IMR-90 (cell line): ENCODE measurements at regions not wholly inside any gene's neighbourhood (a gene's known extent, or its start where the extent isn't known, plus 50 kb on each side); places are given as distances from the start of the nearest gene placed in this dataset.

Experiments
- ATAC-seq: fragments of 200-7000 bp; cut with Tn5 transposase; 2 replicates; pipeline ENCODE4 v1.9.1; 2020; ENCODE audit warnings: low read depth, mild to moderate bottlenecking, moderate library complexity
- BruUV-seq: library from RNA; stranded (reverse); fragments of 400-500 nt; replicated peaks from 2 replicates; lab custom pipeline; 2021; lab: Mats Ljungman, UMichigan
- CTCF ChIA-PET: fragments of 300-600 bp; formaldehyde crosslinking; extraction: SDS; loops from one replicate; lab custom pipeline; 2021; ENCODE audit warnings: antibody characterized with exemption; lab: Yijun Ruan, JAX
- POLR2A ChIA-PET: fragments of 300-600 bp; sonication (Branson Sonifier 250); formaldehyde crosslinking; loops from one replicate; lab custom pipeline; 2022; ENCODE audit warnings: antibody characterized with exemption; ENCODE audit not compliant: unreplicated experiment; lab: Charles Lee
- DNase-seq: peaks from one replicate; pipeline ENCODE4 v3.0.0; 2013
- H2AFZ ChIP-seq: replicated peaks from 2 replicates; pipeline ENCODE3; 2013; ENCODE audit warnings: low read length, mild to moderate bottlenecking; ENCODE audit not compliant: poor library complexity
- H2AK5ac ChIP-seq: 2 replicates; pipeline ENCODE4 v1.6.1; 2013; ENCODE audit warnings: low read depth, low read length, inconsistent platforms
- H2AK9ac ChIP-seq: replicated peaks from 2 replicates; pipeline ENCODE3; 2013; ENCODE audit warnings: mild to moderate bottlenecking, low read depth, low read length, moderate library complexity; ENCODE audit not compliant: poor library complexity
- H2BK120ac ChIP-seq: 2 replicates; pipeline ENCODE4 v1.6.1; 2013; ENCODE audit warnings: low read depth, low read length, inconsistent platforms
- H2BK15ac ChIP-seq: 3 replicates; pipeline ENCODE4 v1.6.1; 2013; ENCODE audit warnings: low read depth, low read length, inconsistent platforms
- H2BK20ac ChIP-seq: 2 replicates; pipeline ENCODE4 v1.6.1; 2013; ENCODE audit warnings: low read depth, mild to moderate bottlenecking, inconsistent platforms, low read length, moderate library complexity
- H2BK5ac ChIP-seq: 2 replicates; pipeline ENCODE4 v1.6.1; 2013; ENCODE audit warnings: mild to moderate bottlenecking, low read depth, low read length, inconsistent platforms; ENCODE audit not compliant: poor library complexity, severe bottlenecking
- H3K14ac ChIP-seq: replicated peaks from 2 replicates; pipeline ENCODE4 v1.6.1; 2013; ENCODE audit warnings: low read depth, low read length, inconsistent platforms
- H3K18ac ChIP-seq: 2 replicates; pipeline ENCODE4 v1.6.1; 2013; ENCODE audit warnings: low read depth, low read length, control low read depth
- H3K23ac ChIP-seq: 2 replicates; pipeline ENCODE4 v1.6.1; 2013; ENCODE audit warnings: low read depth, low read length, inconsistent platforms
- H3K27ac ChIP-seq: 2 replicates; pipeline ENCODE4 v1.5.1; 2013; ENCODE audit warnings: mild to moderate bottlenecking, control low read depth, low read length; ENCODE audit not compliant: insufficient read depth
- H3K27me3 ChIP-seq: 2 replicates; pipeline ENCODE4 v1.6.1; 2013; ENCODE audit warnings: low read length; ENCODE audit not compliant: control insufficient read depth, insufficient read depth
- H3K36me3 ChIP-seq: 2 replicates; pipeline ENCODE4 v1.6.1; 2013; ENCODE audit warnings: low read length, mixed read lengths; ENCODE audit not compliant: control insufficient read depth, insufficient read depth
- H3K4ac ChIP-seq: 2 replicates; pipeline ENCODE4 v1.6.1; 2013; ENCODE audit warnings: low read depth, low read length, inconsistent platforms
- H3K4me1 ChIP-seq: 2 replicates; pipeline ENCODE4 v1.6.1; 2013; ENCODE audit warnings: low read length, mixed read lengths; ENCODE audit not compliant: control insufficient read depth, insufficient read depth
- H3K4me2 ChIP-seq: 2 replicates; pipeline ENCODE4 v1.6.1; 2013; ENCODE audit warnings: low read depth, mild to moderate bottlenecking, control low read depth, low read length, moderate library complexity
- H3K4me3 ChIP-seq: 2 replicates; pipeline ENCODE4 v1.5.1; 2013; ENCODE audit warnings: low read depth, mild to moderate bottlenecking, control low read depth, low read length, moderate library complexity; ENCODE audit not compliant: insufficient read depth
- H3K56ac ChIP-seq: 2 replicates; pipeline ENCODE4 v1.6.1; 2013; ENCODE audit warnings: low read length, inconsistent platforms; ENCODE audit not compliant: insufficient read depth; ENCODE audit errors: extremely low read depth
- H3K79me1 ChIP-seq, 2 experiments: 2 replicates each; pipeline ENCODE4 v1.6.1; 2013; ENCODE audit warnings: low read length in 2 of 2, inconsistent platforms in 1 of 2, low read depth in 1 of 2
- H3K9ac ChIP-seq: 2 replicates; pipeline ENCODE4 v1.6.1; 2013; ENCODE audit warnings: low read depth, low read length, control low read depth
- H3K9me1 ChIP-seq: 2 replicates; pipeline ENCODE4 v1.6.1; 2013; ENCODE audit warnings: low read length, inconsistent platforms; ENCODE audit not compliant: insufficient read depth
- H3K9me3 ChIP-seq: 2 replicates; pipeline ENCODE4 v1.6.1; 2013; ENCODE audit warnings: low read length; ENCODE audit not compliant: control insufficient read depth, insufficient read depth
- H4K20me1 ChIP-seq: 2 replicates; pipeline ENCODE4 v1.6.1; 2013; ENCODE audit warnings: low read length, inconsistent platforms; ENCODE audit not compliant: insufficient read depth
- H4K5ac ChIP-seq: 2 replicates; pipeline ENCODE4 v1.6.1; 2013; ENCODE audit warnings: mild to moderate bottlenecking, low read depth, low read length, control low read depth
- H4K8ac ChIP-seq, 2 experiments: 2 replicates each; pipeline ENCODE4 v1.6.1; 2013; ENCODE audit warnings: low read depth in 2 of 2, low read length in 2 of 2, control low read depth in 1 of 2, inconsistent platforms in 1 of 2
- H4K91ac ChIP-seq: 2 replicates; pipeline ENCODE4 v1.6.1; 2013; ENCODE audit warnings: low read depth, low read length, inconsistent platforms; ENCODE audit not compliant: insufficient read depth
- BHLHE40 ChIP-seq: fragments of 150-350 bp; IDR thresholded peaks from 2 replicates; pipeline ENCODE4 v1.6.1; 2016; ENCODE audit warnings: mild to moderate bottlenecking, low read depth, low read length
- CEBPB ChIP-seq: IDR thresholded peaks from 2 replicates; pipeline ENCODE4 v1.6.1; 2012; ENCODE audit warnings: low read depth, low read length, improper control_type of control experiment
- CHD1 ChIP-seq: IDR thresholded peaks from 2 replicates; pipeline ENCODE4 v1.6.1; 2012; ENCODE audit warnings: low read depth, low read length, improper control_type of control experiment
- CTCF ChIP-seq: conservative IDR thresholded peaks from 2 replicates; pipeline ENCODE4 v1.5.1; 2012; ENCODE audit warnings: mild to moderate bottlenecking, low read depth, low read length, improper control_type of control experiment
- ELK1 ChIP-seq: fragments of 150-350 bp; IDR thresholded peaks from 2 replicates; pipeline ENCODE4 v1.6.1; 2016; ENCODE audit warnings: low read depth, mild to moderate bottlenecking, low read length, moderate library complexity, borderline replicate concordance
- FOS ChIP-seq: fragments of 150-350 bp; IDR thresholded peaks from 2 replicates; pipeline ENCODE4 v1.6.1; 2016; ENCODE audit warnings: low read depth, low read length
- MAFK ChIP-seq: IDR thresholded peaks from 2 replicates; pipeline ENCODE4 v1.6.1; 2012; ENCODE audit warnings: low read depth, low read length, improper control_type of control experiment
- MAZ ChIP-seq: IDR thresholded peaks from 2 replicates; pipeline ENCODE4 v1.6.1; 2012; ENCODE audit warnings: low read depth, mild to moderate bottlenecking, low read length, improper control_type of control experiment, moderate library complexity, borderline replicate concordance
- NFE2L2 ChIP-seq: fragments of 150-350 bp; IDR thresholded peaks from 2 replicates; pipeline ENCODE4 v1.6.1; 2016; ENCODE audit warnings: low read depth, mild to moderate bottlenecking, low read length
- POLR2A ChIP-seq: IDR thresholded peaks from 2 replicates; pipeline ENCODE4 v1.6.1; 2012; ENCODE audit warnings: mild to moderate bottlenecking, low read depth, low read length
- RAD21 ChIP-seq: IDR thresholded peaks from 2 replicates; pipeline ENCODE4 v1.6.1; 2012; ENCODE audit warnings: low read length, improper control_type of control experiment
- SMC3 ChIP-seq: fragments of 150-350 bp; IDR thresholded peaks from 2 replicates; pipeline ENCODE4 v1.6.1; 2016; ENCODE audit warnings: low read depth, mild to moderate bottlenecking, antibody characterized with exemption, low read length, moderate library complexity
- USF2 ChIP-seq: fragments of 150-350 bp; IDR thresholded peaks from 2 replicates; pipeline ENCODE4 v1.6.1; 2017; ENCODE audit warnings: mild to moderate bottlenecking, antibody characterized with exemption, low read length, low read depth
- WGBS, 2 experiments: methylation state at CpG; one replicate each; pipeline versions ENCODE4 v1.1.5 to v1.1.7; 2013; ENCODE audit warnings: missing lambda C conversion rate in 2 of 2; ENCODE audit not compliant: insufficient read length in 1 of 2; ENCODE audit errors: extremely low coverage in 2 of 2; 5-methylcytosine and 5-hydroxymethylcytosine counted together
- dilution Hi-C: fragments of 300-500 bp; cut with HindIII; formaldehyde crosslinking; loops from one replicate; pipeline ENCODE4 v1.14.3; 2018; ENCODE audit warnings: low sequenced_read_pairs; ENCODE audit not compliant: unreplicated experiment
- in situ Hi-C: fragments of 300-500 bp; cut with MboI; formaldehyde crosslinking; loops from 3 replicates; pipeline ENCODE4 v1.14.3; 2019; ENCODE audit warnings: low sequenced_read_pairs, inconsistent platforms, mixed read lengths
- intact Hi-C: fragments of 100-400 bp; cut with micrococcal nuclease; formaldehyde crosslinking; loops from 2 replicates; pipeline ENCODE4 v1.10.0; 2022

- no peak overlapping the region for H3K4me3 ChIP-seq
- H4K5ac ChIP-seq, result 0 out of 2 replicates have a peak overlapping the region, but pooled peaks have one; percentile 27
- 0 out of 2 replicates have a peak overlapping the region, but pooled peaks have one; percentile 20 for H2BK120ac ChIP-seq
- no TSS peak for BruUV-seq
- DNase-seq, result no peak
- H2AK5ac ChIP-seq, result no peak overlapping the region
- H4K20me1 ChIP-seq, result no peaks in the 10 kb centered on the region
- H4K8ac ChIP-seq, result no peak overlapping the region
- no peak for TF ChIP-seq MAZ
- TF ChIP-seq FOS, result no peak
- no peak for TF ChIP-seq CEBPB
- TF ChIP-seq SMC3, result no peak
- TF ChIP-seq MAFK, result no peak
- no peak for TF ChIP-seq CTCF
- TF ChIP-seq RAD21, result no peak
- TF ChIP-seq CHD1, result no peak
- no peak for TF ChIP-seq NFE2L2
- TF ChIP-seq ELK1, result no peak
- no peak for TF ChIP-seq POLR2A
- TF ChIP-seq USF2, result no peak
- TF ChIP-seq BHLHE40, result no peak
- H3K4me2 ChIP-seq, result no peak overlapping the region
- no peak for ATAC-seq
- peak overlapping the region; percentile 45 for H4K91ac ChIP-seq
- H2AFZ ChIP-seq, result no peak overlapping the region
- H2BK5ac ChIP-seq, result no peak overlapping the region
- no peak overlapping the region for H2AK9ac ChIP-seq
- dilution Hi-C loops, result no loop called here
- H3K27ac ChIP-seq, result no peak overlapping the region
- no peak overlapping the region for H2BK20ac ChIP-seq
- H3K56ac ChIP-seq, result no peak overlapping the region
- no peaks in the 10 kb centered on the region for H3K79me1 ChIP-seq
- no peaks in the 10 kb centered on the region for H3K27me3 ChIP-seq
- intact Hi-C loops, result no loop called here
- POLR2A ChIA-PET, result no interaction called here
- no peak overlapping the region for H3K9ac ChIP-seq
- H3K9me1 ChIP-seq, result no peaks in the 10 kb centered on the region; the same call in 1 of the 2 replicates
- no peaks in the 10 kb centered on the region for H3K9me3 ChIP-seq
- H3K4ac ChIP-seq, result no peak overlapping the region
- no peak overlapping the region for H3K14ac ChIP-seq
- H2BK15ac ChIP-seq, result no peak overlapping the region
- peak overlapping the region; percentile 48; the same call in 1 of the 2 replicates for H3K18ac ChIP-seq
- H3K23ac ChIP-seq, result no peak overlapping the region
- 92% methylated on average over 5 of the region's 9 CpGs; no CpG with 5 or more reads in 1 of the 2 experiments for WGBS, 2 experiments
- no peaks in the 10 kb centered on the region for H3K36me3 ChIP-seq
- in situ Hi-C loops, result no loop called here
- CTCF ChIA-PET, result no interaction called here
- peaks cover 6% of the 10 kb centered on the region for H3K4me1 ChIP-seq
These were observed 118.6 kb downstream of the EDN1 start for GRCh38 chr6:12408752-12409151.
